GM18498 (cell line): ENCODE measurements at regions not wholly inside any gene's neighbourhood (a gene's known extent, or its start where the extent isn't known, plus 50 kb on each side); places are given as distances from the start of the nearest gene placed in this dataset.
"Not testable (repeated sequence)": the region's sequence is repeated elsewhere in the genome, so short reads cannot be mapped to it uniquely, and the experiment has no call there.

Experiments
- ATAC-seq: cut with Tn5 transposase; IDR thresholded peaks from one replicate; pipeline ENCODE4 v1.9.1; 2021; ENCODE audit warnings: mild to moderate bottlenecking, moderate library complexity; ENCODE audit not compliant: unreplicated experiment

DNA sequence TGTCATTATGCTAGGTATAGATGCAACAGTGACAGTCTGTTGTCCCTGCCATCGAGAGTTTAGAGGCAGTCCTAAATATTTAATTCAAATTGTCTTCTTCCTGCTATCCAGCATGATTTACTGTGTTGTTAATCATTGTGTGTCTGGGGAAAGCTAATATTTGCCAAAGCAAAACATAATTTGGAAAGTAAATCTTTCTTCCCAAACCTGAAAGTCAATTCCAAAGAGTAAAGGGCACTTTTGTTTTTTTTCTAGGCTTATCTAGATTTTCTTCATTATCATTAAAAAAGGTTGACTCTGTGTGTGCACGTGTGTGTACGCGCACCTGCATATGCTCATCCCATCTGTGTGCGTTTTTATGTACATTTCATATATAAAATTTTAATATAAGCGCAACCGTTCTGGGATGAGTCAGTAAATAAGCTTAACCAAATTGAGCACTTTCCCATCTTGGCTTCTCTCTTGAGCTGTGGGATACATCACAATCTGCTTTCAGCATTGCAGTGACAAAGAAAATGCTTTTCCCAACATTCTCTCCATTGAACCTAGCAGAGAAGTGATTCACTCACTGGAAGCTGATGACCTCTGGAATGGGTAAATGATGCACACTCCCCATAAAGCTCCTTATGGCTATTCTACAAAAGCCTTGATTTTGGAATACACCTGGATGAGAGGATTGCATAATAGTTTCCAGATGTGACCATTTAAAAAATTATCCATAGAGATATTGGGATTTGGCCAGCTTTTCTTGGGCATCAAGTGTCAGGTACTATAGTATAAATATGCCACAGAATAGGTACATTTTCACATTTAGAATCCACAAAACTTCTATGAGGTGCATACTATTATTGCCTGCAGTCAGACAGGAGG lies 488.4 kb downstream of the ADCYAP1 start:
- no peak for ATAC-seq

- no peak for ATAC-seq
Observed at GRCh38 chr18:1393929-1394328, 489.3 kb downstream of the ADCYAP1 start.

DNA sequence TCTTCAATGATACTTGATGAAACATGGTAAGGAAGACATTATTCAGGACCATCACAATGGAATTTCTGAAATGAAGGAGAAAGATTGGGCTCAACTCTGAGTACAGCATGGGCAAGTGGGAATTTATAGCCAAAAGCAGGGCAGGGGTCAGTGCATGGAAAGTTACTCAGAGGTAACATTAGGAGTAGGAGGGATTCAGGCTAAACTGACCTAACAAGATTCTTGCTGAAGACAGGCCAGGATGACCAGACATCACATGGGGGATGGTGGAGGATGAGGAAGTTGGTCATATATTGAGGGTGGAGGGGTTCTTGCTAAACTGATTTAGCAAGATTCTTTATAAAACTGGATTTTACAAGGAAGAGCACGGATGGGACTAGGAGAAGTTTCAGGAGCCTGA lies 489.8 kb downstream of the ADCYAP1 start:
- ATAC-seq: no peak

GRCh38 chr18:1394966-1395365 lies 490.3 kb downstream of the ADCYAP1 start:
- ATAC-seq: no peak

- ATAC-seq: no peak
Observed at GRCh38 chr18:1408376-1408775, 503.7 kb downstream of the ADCYAP1 start.

DNA sequence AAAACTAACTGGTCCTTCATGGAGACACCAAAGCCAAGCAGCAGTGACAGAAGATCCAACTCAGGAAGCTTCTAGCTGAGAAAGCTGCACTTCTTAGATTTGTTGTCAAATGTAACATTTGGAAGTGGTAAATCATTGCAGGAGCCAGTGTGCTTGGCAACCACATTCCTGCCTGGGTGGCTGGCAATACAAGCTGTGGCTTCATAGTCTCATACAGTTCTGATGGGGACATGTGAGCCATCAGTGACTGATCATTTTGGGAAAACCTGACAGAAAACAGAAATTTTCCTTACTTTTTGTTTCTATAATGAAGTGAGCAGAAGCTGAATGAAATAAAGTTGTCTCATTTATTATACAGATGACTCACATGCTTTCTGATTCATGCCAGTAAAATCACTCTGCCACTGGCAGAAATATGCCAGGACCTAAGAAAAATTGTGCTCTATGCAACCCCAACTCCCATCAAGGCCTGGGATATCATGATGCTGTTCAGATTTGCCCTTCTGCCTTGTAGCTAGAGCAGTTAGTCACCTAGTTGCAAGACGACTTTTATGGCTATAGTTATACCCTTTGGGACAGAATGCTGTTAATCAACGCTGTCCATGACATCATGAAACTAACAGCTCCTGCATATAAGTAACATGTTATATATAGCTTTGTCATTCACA lies 508.1 kb downstream of the ADCYAP1 start:
- ATAC-seq: no peak

- ATAC-seq: no peak
Observed at GRCh38 chr18:1413323-1413675, 508.6 kb downstream of the ADCYAP1 start.

DNA sequence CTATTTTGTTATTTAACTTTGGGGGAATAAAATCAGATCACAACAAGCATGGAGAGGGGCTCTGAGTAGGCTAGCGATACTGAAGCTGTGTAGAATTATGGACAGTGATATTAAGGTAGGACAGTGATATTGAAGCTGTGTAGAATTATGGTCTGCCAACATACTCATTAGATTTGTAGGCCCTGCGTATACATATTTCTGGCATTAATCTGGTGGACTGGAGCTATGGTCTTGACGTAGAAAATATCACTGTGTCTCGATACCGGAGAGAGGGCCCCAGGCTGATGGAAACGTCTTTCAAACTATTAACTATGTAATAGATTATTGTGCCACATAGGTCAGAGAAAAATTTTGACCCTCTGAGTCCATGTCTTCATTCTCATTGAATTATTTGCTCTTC lies 511.4 kb downstream of the ADCYAP1 start:
- ATAC-seq: no peak

DNA sequence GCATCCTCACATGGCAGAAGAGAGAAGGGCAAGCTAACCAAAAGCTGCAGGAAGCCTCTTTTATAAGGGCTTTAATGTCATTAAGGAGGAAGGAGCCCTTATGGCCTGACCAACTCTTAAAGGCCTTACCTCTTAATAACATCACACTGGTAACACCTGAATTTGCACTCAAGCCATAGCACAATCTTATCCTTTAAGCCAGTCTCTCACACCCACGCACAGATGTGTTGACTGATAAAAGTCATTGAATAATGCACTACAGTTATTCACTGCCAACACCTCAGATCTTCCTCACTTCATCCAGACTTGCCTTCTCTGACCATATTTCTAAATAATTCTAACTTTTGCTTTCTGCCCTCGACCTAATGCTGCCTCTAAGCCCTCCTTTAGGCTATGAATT lies 516.8 kb downstream of the ADCYAP1 start:
- no peak for ATAC-seq

DNA sequence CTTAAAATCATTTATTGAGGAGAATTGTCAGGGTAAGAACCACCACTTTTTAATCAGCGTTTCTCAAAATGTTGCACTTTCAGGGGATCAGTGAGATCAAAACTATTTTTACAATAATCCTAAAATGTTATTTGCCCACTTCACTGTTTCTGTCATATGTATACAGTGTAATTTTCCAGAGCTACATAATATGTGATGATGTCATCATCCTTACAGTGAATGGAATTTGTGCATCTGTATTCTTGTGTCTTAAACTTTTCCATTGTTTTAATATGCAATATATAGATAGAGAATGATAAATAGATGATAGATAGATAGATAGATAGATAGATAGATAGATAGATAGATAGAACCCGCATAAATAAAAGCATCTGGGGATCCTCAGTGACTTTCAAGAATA lies 518.0 kb downstream of the ADCYAP1 start:
- no peak for ATAC-seq

DNA sequence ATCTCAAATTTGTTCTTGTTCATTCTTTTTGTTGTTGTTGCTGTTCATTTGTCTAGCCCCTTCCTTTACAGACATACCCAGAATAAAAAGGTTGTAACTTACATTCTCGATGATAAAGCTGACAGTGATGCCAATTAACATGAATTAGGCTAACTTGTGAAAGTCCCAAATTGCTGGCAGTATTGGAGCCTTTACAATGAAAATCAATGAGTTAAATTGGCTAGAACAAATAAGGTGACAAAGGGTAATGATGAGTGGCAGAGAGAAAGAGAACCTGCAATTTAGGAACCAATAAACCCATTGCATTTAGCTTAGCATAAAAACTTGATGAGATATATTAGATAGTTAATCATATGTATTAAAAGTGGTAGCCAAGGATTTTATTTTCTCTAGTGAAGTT lies 521.0 kb downstream of the ADCYAP1 start:
- no peak for ATAC-seq

GRCh38 chr18:1435487-1435886 lies 530.8 kb downstream of the ADCYAP1 start:
- ATAC-seq: no peak

DNA sequence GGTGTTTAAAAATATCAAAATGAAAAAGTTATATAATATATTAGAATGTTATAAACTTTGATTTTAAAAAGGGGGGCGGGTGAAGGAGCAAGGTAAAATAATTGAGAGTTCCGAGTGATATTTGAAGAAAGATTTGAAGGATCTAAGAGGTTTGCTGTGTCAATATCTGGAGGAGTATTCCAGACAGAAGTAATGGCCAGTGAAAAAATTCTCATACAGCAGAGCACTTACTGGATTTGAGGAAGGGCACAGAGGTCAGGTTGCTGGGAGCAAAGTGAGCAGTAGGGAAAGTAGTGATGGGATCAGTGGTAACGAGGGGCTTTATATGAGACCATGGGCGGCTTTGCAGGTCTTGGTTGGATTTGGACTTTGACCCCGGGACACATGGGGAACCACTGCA lies 531.5 kb downstream of the ADCYAP1 start:
- ATAC-seq: no peak

DNA sequence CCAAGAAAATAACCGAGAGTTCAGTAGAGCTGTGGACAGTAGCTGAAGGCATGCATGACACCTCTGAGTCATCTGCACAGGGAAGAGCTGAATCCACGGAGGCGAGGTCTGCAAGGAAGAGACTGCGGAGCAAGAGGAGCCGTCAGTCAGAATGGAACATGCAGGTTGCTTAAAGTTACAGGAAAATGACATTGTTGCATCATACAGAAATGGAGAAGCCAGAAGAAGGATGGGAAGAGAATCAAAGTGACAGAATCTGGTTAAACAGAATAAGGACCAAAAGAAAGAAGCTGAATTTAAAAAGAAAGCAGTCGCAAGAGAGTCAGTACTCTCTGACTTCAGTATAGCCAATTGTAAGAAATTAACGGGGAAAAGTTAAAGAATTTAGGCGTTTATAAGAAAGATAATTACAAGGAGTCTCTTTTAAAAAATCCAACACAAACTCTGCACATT lies 533.8 kb downstream of the ADCYAP1 start:
- ATAC-seq: no peak

DNA sequence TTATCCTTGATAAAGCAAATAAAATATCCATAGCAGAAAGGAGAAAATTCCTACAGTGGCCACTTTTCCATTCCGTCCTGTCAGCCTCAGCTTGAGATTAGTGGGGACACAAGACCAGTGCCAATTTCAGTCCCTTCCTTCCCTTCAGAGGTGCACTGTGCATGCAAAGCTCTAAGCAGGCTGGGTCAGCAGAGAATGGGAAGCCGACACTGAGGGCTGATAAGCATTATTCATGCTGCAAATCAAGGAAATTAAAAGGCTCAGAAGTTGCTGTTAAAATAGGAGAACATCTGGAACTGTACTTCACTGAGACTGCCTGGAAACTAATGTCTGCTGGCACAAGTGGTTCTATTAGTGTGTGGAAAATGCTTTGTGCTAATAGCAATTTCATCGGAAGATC lies 534.3 kb downstream of the ADCYAP1 start:
- ATAC-seq: no peak

GRCh38 chr18:1444062-1444461 lies 539.4 kb downstream of the ADCYAP1 start:
- not testable (repeated sequence) for ATAC-seq

DNA sequence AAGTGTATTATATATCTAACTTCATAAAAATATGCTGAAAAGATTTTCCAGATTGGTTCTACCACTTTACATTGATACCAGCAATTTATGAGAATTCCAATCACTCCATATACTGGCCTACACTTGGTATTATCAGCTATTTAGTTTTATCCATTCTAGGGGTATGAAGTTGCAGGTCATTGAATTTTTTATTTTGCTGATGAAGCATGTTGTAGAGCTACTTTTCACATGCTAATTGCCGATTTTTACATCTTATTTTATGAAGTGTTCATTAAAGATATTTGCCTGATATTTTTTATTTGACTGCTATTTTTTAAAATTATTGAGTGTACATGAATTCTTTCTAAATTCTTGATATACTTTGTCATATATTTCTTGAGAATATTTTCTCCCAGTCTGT lies 542.1 kb downstream of the ADCYAP1 start:
- ATAC-seq: no peak

DNA sequence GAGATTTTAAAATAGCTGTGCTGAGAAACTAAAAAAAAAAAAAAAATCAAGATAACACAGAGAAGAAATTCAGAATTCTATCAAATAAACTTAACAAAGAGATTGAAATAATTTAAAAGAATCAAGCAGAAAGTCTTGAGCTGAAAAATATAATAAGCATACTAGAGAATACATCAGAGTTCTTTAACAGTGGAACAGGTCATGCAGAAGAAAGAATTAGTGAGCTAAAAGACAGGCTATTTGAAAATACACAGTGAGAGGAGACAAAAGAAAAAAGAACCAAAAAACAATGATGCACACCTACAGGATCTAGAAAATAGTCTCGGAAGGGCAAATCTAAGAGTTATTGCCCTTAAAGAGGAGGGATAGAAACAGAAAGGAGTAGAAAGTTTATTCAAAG lies 548.1 kb downstream of the ADCYAP1 start:
- no peak for ATAC-seq

DNA sequence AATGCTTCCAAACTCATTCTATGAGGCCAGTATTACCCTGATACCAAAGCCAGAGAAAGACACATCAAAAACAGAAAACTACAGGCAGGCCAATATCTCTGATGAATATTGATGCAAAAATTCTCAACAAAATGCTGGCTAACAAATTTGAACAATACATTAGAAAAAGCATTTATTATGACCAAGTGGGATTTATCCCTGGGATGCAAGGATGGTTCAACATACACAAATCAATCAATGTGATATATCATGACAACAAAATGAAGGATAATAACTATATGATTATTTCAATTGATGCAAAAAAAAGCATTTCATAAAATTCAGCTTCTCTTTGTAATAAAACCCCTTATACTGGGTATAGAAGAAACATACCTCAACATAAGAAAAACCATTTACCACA lies 550.9 kb downstream of the ADCYAP1 start:
- no peak for ATAC-seq

DNA sequence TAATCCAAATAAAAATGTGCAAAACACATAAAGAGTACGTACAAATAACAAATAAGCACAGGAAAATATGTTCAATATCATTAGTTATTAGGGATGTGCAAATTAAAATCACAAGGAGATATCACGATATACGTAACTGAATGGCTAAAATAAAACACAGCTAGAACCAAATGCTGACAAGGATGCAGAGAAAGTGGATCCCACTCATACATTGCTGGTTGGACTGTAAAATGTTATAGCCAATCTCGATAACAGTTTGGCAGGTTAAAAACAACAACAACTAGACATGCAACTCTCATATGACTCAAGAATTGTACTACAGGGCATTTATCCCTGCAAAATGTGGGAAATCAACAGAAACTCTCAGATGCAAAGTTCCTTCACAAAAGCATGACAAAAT lies 553.9 kb downstream of the ADCYAP1 start:
- ATAC-seq: no peak

DNA sequence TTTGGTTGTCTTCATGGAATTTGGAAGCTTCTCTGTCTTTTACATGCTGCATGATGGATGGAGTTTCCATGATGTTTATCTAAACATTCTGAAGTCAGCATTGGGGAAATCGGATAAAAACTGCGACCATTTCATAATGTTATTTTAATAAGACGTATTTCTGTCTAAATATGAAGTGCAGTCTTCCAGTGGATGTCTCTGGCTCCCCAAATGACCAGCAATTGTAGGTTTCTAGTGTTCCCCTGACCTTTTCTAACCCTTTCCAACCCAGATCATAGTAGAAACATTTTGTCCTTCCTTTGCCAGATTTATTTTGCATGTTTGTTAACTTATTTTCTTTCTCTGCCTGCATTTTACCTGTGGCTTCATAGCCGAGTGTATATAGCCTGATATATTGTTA lies 559.3 kb downstream of the ADCYAP1 start:
- no peak for ATAC-seq

GRCh38 chr18:1464444-1465217 lies 560.0 kb downstream of the ADCYAP1 start:
- ATAC-seq: no peak
